GM23248 (cell line): ENCODE measurements at regions not wholly inside any gene's neighbourhood (a gene's known extent, or its start where the extent isn't known, plus 50 kb on each side); places are given as distances from the start of the nearest gene placed in this dataset.

Experiments
- EZH2 ChIP-seq: fragments of 200-600 bp; sonication (generic); IDR thresholded peaks from 2 replicates; pipeline ENCODE4 v1.6.1; 2018; ENCODE audit warnings: antibody characterized with exemption, mild to moderate bottlenecking; ENCODE audit not compliant: insufficient read depth, poor library complexity, severe bottlenecking
- EZH2phosphoT487 ChIP-seq: fragments of 200-600 bp; sonication (generic); IDR thresholded peaks from 2 replicates; pipeline ENCODE4 v1.6.1; 2018; ENCODE audit warnings: antibody characterized with exemption, moderate library complexity, mild to moderate bottlenecking, low read depth; ENCODE audit not compliant: insufficient read depth

DNA sequence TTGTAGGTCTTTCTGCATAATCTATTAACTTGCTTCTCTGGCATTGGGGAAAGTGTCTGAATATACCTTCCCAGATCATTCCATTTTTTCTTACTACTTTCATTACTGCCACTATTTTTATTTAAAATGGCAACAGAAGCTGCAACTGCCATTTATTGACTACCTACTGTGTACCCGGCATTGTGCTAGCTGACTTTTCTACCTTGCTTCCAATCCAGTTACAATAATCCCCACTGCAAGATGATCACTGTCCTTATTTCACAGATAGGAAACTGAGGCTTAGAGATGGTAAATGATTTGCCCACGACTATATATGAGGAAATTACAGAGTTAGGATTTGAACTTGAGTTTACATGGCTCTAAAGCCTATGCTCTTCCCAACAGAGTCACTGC is 129.0 kb downstream of the MAP3K7 start:
- TF ChIP-seq EZH2phosphoT487, result no peak
- TF ChIP-seq EZH2, result no peak
